Stomach (tissue), 4 donors: ENCODE measurements at regions not wholly inside any gene's neighbourhood (a gene's known extent, or its start where the extent isn't known, plus 50 kb on each side); places are given as distances from the start of the nearest gene placed in this dataset.

ENCODE experiments used
- EP300 ChIP-seq: sonication (generic); formaldehyde crosslinking; IDR thresholded peaks from one replicate; pipeline ENCODE4 v1.6.1; 2017; ENCODE audit warnings: antibody characterized with exemption
- POLR2A ChIP-seq, 4 donors: fragments of 450-650 bp; IDR thresholded peaks; one replicate each; pipeline ENCODE4 v1.6.1; 2016; ENCODE audit warnings: antibody characterized with exemption in 4 of 4, control low read depth in 2 of 4, mild to moderate bottlenecking in 1 of 4, moderate library complexity in 1 of 4
- POLR2AphosphoS5 ChIP-seq, 3 donors: sonication (generic); formaldehyde crosslinking; IDR thresholded peaks; one replicate each; pipeline ENCODE4 v1.6.1; 2016; ENCODE audit warnings: antibody characterized with exemption in 3 of 3
- TF ChIP-seq, protein P1 (sequence below), 7 experiments: fragments of 450-650 bp in 4 of 7; fragments of 200-600 bp in 3 of 7; sonication (generic) in 3 of 7; IDR thresholded peaks; one replicate each; pipeline ENCODE4 v1.5.1; 2016 to 2019; ENCODE audit warnings: antibody characterized with exemption in 7 of 7, control low read depth in 2 of 7, mild to moderate bottlenecking in 1 of 7

DNA sequence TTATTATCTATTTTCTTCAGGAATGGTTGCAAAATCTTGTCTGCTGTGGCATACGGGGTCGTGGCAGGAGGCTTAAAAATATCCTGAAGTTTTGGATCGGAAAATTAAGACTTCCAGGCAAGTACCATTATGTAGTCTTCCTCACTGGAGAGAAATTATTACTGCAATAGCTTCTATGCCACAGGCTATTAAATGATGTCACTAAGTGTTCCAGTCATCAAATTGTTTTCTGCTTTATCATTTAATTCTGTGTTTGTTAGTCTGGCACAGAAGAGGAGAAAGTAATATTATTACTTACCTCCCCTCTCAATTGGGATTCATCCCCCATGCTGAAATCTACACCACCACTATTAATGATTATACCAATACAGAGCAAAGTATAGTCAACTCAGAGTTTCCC is 378.2 kb upstream of the ALCAM start:
- TF ChIP-seq, protein P1, sequence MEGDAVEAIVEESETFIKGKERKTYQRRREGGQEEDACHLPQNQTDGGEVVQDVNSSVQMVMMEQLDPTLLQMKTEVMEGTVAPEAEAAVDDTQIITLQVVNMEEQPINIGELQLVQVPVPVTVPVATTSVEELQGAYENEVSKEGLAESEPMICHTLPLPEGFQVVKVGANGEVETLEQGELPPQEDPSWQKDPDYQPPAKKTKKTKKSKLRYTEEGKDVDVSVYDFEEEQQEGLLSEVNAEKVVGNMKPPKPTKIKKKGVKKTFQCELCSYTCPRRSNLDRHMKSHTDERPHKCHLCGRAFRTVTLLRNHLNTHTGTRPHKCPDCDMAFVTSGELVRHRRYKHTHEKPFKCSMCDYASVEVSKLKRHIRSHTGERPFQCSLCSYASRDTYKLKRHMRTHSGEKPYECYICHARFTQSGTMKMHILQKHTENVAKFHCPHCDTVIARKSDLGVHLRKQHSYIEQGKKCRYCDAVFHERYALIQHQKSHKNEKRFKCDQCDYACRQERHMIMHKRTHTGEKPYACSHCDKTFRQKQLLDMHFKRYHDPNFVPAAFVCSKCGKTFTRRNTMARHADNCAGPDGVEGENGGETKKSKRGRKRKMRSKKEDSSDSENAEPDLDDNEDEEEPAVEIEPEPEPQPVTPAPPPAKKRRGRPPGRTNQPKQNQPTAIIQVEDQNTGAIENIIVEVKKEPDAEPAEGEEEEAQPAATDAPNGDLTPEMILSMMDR (IDR thresholded peaks at IDR 0.05): no peak
- TF ChIP-seq POLR2A (IDR thresholded peaks at IDR 0.05) (no peak), EP300 (no peak), POLR2AphosphoS5 (IDR thresholded peaks at IDR 0.05) (no peak)
